HG03520 (cell line): ENCODE measurements at regions not wholly inside any gene's neighbourhood (a gene's known extent, or its start where the extent isn't known, plus 50 kb on each side); places are given as distances from the start of the nearest gene placed in this dataset.
A peak's percentile ranks its signal among the peaks of the same experiment; 100 is the strongest.

ENCODE experiments used
- ATAC-seq: cut with Tn5 transposase; IDR thresholded peaks from one replicate; pipeline ENCODE4 v1.9.1; 2021; ENCODE audit warnings: mild to moderate bottlenecking, moderate library complexity; ENCODE audit not compliant: unreplicated experiment

- no peak for ATAC-seq
Measured at GRCh38 chr20:11195899-11196558, 522.2 kb upstream of the JAG1 start.

GRCh38 chr20:11197851-11198250, 524.1 kb upstream of the JAG1 start:
- ATAC-seq, result no peak

GRCh38 chr20:11200423-11200822, 526.6 kb upstream of the JAG1 start:
- ATAC-seq, result no peak

- no peak for ATAC-seq
Measured at GRCh38 chr20:11204926-11205768, 531.3 kb upstream of the JAG1 start.

GRCh38 chr20:11205769-11206362, 532.1 kb upstream of the JAG1 start:
- ATAC-seq, result no peak

- ATAC-seq, result no peak
Measured at GRCh38 chr20:11207749-11208502, 534.1 kb upstream of the JAG1 start.

GRCh38 chr20:11210611-11211010, 536.8 kb upstream of the JAG1 start:
- no peak for ATAC-seq

GRCh38 chr20:11212272-11212671, 538.5 kb upstream of the JAG1 start:
- no peak for ATAC-seq

- no peak for ATAC-seq
Measured at GRCh38 chr20:11212902-11213301, 539.1 kb upstream of the JAG1 start.

GRCh38 chr20:11214256-11214840, 540.5 kb upstream of the JAG1 start:
- no peak for ATAC-seq

GRCh38 chr20:11216451-11217314, 542.9 kb upstream of the JAG1 start:
- ATAC-seq, result no peak

- no peak for ATAC-seq
Measured at GRCh38 chr20:11217326-11218172, 543.8 kb upstream of the JAG1 start.

GRCh38 chr20:11218173-11218680, 544.4 kb upstream of the JAG1 start:
- ATAC-seq, result no peak

GRCh38 chr20:11219192-11219591, 545.4 kb upstream of the JAG1 start:
- ATAC-seq, result peak; percentile 62

GRCh38 chr20:11221046-11221445, 547.2 kb upstream of the JAG1 start:
- no peak for ATAC-seq

GRCh38 chr20:11222243-11222642, 548.4 kb upstream of the JAG1 start:
- no peak for ATAC-seq

GRCh38 chr20:11227602-11228001, 553.8 kb upstream of the JAG1 start:
- ATAC-seq, result no peak

GRCh38 chr20:11229772-11230171, 556.0 kb upstream of the JAG1 start:
- no peak for ATAC-seq

GRCh38 chr20:11230999-11231398, 557.2 kb upstream of the JAG1 start:
- no peak for ATAC-seq
